GM18951 (cell line): ENCODE measurements at regions not wholly inside any gene's neighbourhood (a gene's known extent, or its start where the extent isn't known, plus 50 kb on each side); places are given as distances from the start of the nearest gene placed in this dataset.

ENCODE experiments used
- POLR2A ChIP-seq: IDR thresholded peaks from 4 replicates; pipeline ENCODE4 v1.6.1; 2011; ENCODE audit warnings: mild to moderate bottlenecking; ENCODE audit not compliant: insufficient read length, insufficient read depth; ENCODE audit errors: extremely low read depth
- in situ Hi-C: fragments of 300-500 bp; cut with MboI; formaldehyde crosslinking; loops from one replicate; pipeline ENCODE4 v1.12.0; 2022; ENCODE audit warnings: low sequenced_read_pairs, mixed read lengths, inconsistent platforms; ENCODE audit not compliant: unreplicated experiment

DNA sequence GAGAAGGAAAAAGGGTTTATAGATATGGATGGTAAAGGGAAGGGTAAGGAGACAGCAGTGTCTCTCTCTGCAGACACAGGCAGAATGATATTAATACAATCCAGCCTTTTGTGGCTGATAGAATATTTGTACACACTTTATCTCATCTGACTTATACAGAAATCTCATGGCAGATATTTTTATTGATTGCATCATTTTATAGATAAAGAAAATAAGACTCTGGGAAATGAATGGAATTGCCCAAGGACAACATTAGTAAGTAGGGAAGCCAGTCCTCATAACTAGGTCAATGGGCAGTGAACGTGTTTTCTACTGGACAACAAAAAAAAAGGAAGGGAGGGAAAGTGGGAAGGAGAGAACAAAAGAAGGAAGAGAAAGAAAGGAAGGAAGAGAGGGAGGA lies 236.4 kb upstream of the EPHA4 start:
- in situ Hi-C loops, result no loop called here
- no peak for TF ChIP-seq POLR2A

DNA sequence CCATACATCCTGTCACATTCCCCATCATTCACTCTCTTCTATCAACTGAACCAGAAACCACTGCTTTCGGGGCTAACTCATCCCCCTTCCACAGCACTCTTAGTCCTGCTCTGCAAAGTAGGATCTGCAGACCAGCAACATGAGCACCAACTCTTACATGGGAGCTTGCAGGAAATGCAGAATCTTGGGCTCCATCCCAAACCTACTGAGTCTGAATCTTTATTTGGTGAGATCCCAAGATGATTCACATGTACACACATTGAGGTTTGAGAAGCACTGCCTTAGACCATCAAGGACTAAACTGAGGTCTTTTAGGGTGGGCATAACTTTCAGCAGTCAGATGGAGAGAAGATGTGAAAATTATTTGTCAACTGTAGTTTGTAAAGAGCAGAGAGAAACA lies 235.6 kb upstream of the EPHA4 start:
- in situ Hi-C loops, result no loop called here
- TF ChIP-seq POLR2A, result no peak

DNA sequence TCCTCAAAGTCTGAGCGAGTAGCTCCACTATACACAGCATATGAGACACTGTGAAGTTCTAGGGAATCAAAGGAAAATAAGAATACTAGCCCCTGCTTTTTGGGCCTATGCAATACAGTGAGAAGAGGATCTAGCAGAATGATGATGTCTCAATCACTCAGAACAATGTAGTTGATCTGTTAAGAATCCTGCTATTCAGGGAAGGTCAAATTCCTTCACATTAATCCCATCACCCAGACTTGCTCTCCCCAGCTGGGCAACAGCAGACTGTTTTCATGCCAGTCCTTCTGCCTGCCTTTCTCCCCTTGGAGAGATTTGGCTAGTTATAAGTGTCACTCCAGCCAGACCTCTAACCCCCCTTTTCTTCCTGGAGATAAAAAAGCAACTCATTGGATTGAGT lies 230.0 kb upstream of the EPHA4 start:
- no peak for TF ChIP-seq POLR2A
- in situ Hi-C loops, result no loop called here

DNA sequence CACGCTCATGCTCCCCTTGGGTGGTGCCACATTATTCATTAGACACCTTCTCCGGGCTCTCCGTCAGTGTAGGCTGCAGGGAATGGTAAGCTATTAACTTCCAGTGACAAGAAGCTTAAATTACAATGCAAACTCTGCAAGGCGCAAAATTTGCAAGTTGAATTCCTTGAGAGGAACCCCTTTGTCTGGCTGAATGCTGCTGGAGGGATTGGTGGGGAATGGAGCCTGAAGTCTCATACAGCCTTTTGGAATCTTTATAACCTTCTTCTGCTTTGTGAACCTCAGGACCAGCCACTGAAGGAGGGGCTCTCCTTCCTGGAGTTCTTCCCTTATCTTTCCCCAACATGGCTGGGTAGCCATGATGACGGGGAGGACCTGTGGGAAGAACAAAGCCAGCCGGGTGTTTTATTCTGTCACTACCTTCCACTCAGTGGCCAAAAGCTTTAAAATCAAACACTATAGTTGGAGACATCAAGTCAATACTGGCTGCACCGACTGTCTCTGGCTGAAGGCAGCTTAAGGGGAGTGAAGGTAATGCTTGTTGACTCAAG lies 220.9 kb upstream of the EPHA4 start:
- in situ Hi-C loops, result no loop called here
- no peak for TF ChIP-seq POLR2A

DNA sequence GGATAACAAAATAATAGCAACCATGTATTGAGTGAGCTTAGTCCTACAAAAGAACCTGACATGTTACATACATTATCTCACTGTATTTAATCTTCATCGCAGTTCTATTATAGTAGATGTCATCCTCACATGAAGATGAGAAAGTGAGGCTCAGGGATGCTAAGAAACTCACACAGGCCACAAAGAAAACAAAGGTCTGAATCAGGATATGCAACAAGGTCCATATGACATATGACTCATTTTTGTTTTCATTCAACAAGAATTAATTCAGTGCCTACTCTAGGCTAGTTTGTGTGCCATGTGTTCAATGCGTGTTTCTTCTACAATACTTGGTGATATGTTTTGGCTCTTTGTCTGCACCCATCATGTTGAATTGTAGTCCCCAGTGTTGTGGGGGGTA lies 219.7 kb upstream of the EPHA4 start:
- no peak for TF ChIP-seq POLR2A
- in situ Hi-C loops, result no loop called here

DNA sequence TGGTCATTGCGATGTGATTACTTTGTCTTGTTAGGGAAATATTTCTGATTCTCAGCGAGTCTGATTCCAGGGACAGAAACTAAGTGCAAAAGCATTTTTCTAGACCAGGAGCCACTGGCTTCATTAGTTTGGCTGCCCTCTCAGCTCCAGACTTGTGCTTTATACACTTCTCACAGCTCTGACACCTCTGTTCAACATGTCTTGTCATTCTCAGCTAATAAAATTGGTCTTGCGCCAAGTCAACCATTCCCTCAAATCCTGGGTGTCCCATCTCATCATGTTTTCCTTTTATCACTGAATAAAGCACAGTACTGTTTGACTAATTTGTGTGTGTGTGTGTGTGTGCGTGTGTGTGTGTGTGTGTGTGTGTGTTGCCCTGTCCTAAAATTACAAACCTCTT lies 215.5 kb upstream of the EPHA4 start:
- in situ Hi-C loops, result no loop called here
- no peak for TF ChIP-seq POLR2A

DNA sequence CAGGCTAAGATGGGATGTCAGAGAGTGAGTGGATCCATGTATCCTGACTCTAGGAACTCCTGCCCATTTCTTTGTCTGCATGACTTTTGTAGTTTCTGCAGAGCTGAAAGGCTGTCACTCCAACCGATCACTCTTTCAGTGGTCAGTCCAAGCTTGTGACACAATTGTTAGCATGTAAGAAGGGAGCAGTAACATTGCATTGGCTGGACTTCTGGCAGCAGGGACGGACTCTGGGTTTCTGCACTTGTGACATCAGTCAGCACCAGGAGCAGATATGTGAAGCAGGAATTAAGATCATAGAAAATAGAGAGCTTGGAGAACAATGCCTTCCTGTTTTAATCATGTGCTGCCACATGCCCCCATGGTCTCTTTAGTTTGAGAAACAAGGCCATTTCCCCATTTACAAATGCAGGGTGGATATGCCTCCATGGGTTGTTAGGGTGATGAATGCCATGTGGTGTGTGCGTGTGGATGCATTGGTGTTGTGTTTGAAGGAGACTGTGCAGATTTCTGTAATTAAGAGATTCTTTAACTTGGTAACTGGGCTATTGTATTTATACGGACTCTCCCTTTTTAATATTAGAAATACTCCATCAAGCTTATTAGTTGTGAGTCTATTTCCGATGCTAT lies 214.3 kb upstream of the EPHA4 start:
- in situ Hi-C loops, result no loop called here
- no peak for TF ChIP-seq POLR2A

DNA sequence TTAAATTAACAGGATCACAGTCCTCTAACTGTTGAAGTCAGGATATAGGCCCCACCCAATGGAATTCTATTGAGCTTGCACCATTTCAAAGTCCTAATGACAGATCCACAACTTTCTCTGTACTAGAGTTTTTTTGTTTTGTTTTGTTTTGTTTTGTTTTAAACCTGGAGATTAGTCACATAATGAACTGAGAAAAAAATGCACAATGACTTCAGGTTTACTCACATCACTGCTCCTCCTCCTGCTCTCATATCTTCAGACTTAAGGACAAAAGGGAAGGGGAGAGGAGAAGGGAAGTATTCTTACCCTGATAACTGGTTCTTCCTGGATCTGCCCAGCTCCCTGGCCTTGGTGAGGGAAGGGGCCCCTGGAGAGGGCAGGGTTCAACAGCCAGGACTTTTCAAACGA lies 208.2 kb upstream of the EPHA4 start:
- in situ Hi-C loops, result no loop called here
- no peak for TF ChIP-seq POLR2A

DNA sequence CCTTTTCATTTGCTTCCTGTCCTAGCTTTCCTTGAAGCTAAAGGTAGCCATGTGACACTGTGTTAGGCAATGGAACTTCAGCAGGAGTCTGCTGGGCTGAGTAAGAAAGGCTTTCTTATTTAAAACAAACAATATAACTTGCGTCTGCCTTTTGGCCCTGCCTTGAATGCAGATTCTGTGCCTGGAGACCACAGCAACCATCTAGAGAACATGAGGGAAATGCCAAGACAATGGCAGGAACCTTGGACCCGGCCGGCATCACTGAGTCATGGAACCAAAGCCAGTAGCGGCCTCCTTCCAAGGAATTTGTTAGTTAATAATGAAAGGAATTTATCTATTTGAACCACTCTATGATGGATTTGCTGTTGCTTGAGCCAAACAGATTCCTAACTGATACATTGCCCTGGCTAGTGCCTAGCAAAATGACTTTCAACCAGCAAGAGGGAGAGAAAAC lies 207.5 kb upstream of the EPHA4 start:
- no peak for TF ChIP-seq POLR2A

DNA sequence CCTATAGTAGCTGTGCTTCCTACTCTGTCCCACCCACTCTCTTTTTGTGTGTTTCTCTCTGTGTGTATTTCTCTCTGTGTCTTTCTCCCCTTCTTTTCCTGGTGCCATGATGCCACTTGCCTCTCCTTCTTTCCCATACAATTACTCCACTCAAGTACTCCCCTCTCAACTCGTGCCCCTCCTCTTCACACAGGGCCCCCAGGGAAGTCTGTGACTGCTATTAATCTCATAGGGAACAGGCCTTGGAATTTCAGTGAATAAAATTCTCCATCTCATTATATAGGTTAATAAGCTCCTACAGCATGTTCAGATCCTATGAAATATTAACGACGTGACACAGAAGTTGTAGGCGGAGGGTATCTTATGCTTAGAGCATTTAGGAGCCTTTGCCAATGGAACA lies 205.9 kb upstream of the EPHA4 start:
- TF ChIP-seq POLR2A, result no peak
- in situ Hi-C loops, result no loop called here

More for the DNA sequence above, 207.5 kb upstream of the EPHA4 start:
- in situ Hi-C loops, result no loop called here

DNA sequence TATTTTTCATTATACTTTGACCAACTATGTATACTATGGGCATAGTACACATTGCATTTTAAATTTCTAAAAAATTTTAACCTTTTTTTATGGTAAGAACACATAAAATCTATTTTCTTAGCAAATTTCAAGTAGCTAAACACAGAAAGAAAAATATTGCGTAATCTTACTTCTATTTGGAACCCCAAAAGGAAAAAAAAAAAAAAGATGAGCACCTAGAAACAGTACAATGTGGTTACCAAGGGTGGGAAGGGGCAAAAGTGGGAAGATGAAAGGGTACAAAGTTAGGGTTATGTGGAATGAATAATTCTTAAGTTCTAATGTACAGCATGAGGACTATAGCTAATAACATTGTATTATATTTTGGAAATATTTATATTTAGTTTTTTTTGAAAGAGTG lies 205.0 kb upstream of the EPHA4 start:
- TF ChIP-seq POLR2A, result no peak
- in situ Hi-C loops, result no loop called here

DNA sequence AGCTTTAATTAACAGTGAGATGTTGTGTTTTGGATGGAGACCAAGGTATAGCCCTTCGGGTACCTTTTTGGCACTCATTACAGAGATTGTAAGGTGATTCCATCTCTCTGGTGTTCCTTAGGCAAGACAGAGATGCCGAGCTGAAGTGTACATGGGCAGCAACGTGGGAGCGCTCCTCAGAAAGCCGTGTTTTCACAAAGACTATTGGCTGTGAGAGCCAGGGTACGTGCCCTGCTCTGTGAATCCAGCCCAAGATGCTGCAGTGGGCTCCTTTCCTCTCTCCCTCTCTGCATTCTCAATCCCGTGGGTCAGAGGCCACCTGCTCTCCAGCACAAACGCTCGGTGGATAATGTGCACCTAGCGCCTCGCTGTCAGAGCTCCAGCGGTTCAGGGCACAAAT lies 203.0 kb upstream of the EPHA4 start:
- in situ Hi-C loops, result no loop called here
- no peak for TF ChIP-seq POLR2A

DNA sequence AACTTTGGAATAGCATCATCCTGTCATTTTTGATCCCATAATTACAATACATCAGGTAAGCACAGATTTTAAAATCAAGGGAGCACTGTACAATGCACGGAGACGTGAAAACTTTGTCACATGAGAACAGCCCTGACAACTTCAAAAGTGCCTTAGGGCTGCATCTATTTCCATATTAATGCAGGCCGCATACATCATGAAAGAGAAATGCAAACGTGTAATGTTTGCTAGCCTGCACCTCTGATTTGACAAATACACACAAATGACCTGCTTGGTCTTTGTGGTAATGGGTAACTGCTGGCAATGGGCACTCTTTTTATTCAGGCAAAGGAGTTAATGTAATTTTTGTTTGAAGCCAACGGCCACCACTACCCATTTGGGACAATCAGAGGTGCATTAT lies 202.0 kb upstream of the EPHA4 start:
- no peak for TF ChIP-seq POLR2A
- in situ Hi-C loops, result no loop called here

DNA sequence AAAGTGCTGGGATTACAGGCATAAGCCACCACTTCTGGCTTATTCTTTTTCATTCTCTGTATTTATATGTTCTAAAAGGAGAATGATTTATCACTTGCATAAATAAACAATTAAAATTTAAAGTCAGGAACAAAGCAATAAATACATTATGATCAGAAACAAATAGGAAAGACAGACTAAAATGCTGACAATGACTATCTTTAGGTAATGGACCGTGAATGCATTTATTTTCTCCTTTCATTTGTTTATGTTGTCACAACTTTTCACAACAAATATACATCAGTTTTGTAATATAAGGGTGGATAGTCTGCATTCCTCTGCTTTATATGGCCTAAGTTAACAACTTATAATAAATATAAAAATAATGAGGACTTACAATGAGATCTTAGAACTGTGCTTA lies 199.2 kb upstream of the EPHA4 start:
- no peak for TF ChIP-seq POLR2A

More for the DNA sequence above, 199.2 kb upstream of the EPHA4 start:
- in situ Hi-C loops, result no loop called here
